Smooth muscle cell of the brain vasculature (primary cell): ENCODE measurements at regions not wholly inside any gene's neighbourhood (a gene's known extent, or its start where the extent isn't known, plus 50 kb on each side); places are given as distances from the start of the nearest gene placed in this dataset.

Experiments used
- DNase-seq: peaks from one replicate; pipeline ENCODE4 v3.0.0-alpha.2; 2012; ENCODE audit warnings: low read depth, low spot score

DNA sequence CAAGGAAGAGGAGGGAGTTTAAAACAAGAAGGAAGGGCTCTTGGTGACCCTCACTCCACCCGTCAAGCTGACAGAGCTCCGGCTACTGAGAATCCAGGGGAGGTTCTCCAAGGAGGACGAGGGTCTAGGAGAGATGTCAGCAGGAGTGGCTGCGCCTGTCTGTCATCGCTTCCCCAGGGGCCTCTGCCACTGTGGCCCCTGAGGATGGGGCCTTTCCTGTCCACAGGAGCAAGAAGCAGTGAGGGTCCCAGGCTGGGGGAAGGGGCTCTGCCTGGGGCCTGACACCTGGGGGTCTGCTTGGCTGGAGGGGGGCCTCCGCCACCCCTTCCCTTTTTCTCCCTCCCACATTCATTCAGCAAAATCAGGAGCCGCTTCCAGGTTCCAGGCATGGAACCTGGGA, 66.5 kb upstream of the TNRC6C start:
- no peak for DNase-seq

DNA sequence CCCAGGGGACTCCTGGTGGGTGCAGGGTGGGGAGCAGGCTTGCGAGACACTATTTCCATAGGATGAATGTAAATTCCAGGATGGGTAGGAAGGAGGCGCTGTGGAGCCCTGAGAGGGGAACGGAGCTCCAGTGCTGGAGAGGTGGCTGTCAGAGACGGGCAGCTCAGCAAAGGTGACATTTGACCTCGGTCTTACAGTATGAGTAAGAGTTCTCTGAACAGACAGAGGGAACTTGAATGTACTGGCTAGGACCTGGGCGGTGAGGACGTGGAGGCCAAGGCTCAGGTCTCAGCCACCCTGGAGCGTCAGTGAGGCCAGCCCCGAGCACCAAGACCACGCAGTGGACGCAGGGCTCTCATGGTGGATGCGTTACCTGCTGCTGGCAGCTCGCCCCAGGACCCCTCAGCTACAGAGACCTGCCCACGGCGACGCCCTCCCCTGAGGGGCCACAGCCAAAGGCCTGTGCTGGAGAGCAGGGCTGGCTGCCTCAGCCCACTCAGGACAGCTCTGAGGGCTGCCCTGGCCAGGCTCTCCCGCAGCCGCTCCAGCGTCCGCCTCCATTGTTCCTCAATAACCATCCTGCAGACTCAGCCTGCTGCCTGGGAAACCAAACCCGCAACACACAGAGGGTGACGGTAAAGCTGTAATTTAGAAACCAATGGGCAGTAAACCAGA, 65.9 kb upstream of the TNRC6C start:
- no peak for DNase-seq

DNA sequence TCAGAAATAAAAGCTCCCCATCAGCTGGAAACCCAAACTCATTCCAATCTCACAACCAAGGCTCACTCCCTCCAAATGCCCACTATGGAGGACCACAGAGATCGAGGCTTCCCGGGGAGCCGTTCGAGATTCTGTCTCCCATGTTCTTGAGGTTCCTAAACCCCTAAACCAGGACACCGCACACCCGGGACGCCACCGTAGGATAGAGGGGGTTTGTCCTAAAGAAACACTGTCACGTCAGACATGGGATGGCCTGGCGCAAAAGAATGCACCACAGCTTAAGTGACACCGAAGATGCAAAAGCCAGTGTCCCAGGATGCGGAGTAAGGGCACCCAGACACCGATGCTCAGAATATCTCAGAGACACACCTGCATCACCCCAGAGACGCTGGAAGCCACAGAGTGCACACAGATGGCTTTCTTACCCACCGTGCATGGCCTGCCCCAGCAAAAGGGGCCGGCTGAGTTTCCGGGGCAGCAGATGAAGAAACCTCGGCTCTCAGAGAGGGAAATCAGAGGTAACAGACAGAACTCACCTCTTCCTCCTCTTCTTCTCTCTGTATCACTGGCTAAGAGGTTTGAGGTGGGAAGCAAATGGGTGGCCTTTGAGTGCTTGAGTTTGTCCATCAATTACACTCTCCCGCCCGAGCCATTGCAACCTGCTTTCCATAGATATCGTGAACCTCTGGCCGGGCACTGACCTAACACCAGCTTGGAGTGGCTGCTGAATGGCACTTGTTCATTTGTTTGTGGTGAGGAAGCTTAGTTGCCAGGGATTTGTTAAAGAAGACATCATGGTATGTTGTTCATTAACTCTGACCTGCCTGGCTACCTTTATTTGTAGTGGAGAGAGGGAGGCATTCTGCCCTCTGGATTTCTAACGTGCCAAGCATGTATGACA, 65.1 kb upstream of the TNRC6C start:
- DNase-seq = no peak

DNA sequence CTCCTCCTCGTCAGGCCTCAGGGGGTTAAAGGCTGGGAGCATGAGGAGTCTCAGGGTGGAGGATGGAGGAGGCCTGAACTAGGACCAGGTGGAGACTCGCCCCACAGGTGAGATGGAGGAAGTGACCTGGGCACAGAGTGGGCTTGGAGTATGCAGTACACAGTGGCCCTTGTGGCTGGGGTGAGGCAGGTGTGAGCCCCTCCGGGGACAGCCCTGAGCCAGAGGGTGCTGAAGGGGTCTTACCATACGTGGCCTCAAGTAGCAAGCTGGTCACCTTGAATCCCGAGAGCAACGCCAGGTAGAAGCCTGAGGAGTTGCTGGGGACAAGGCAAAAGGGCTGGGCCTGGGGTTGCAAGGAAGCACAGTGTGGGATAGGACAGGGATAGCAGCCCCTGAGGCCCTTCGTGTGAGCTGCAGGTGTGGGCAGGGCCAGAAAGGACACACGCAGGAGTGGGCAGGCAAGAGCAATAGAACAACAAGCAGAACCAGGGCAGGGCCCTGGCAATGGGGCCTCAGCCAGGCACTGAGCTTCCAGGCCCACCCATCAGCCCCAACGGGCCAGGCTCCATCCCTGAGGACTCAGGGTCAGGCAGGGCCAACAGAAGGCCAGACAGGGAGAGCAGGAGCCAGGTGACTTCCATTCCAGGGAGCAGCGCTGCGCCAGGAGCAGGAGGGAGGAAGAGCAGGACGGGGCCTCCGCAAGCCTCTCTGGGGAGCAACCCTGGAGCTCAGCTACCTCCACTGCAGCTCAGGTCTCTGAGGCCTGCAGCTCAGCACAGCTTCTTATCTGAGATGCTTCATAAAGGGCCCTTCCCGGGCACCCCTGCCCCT, 64.2 kb upstream of the TNRC6C start:
- DNase-seq = no peak

DNA sequence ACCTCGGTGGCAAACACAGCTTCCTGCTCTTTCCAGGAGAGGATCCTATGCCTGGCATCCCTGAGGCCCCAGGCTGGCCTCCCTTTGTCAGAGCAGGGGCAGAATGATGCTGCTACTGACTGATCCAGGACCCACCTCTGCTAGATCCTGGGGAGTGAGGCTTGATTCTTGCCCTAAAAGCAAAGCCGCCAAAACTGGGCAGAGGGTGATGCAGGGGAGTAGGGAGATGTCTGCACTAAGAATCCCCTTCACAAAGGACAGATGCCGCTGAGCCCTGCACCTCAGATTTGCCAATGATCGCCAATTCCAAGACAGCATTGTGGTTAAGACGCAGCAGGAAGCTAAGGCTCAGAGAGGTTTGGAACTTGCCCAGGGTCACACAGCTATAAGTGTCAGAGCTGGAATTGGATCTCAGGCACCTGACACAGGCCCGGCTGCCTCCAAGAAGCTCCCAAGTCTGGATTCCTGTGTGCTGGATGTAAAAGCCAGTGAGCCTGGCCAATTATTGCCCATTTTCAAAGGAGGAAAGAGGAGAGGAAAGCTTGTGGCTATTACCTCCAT, 60.7 kb upstream of the TNRC6C start:
- no peak for DNase-seq

DNA sequence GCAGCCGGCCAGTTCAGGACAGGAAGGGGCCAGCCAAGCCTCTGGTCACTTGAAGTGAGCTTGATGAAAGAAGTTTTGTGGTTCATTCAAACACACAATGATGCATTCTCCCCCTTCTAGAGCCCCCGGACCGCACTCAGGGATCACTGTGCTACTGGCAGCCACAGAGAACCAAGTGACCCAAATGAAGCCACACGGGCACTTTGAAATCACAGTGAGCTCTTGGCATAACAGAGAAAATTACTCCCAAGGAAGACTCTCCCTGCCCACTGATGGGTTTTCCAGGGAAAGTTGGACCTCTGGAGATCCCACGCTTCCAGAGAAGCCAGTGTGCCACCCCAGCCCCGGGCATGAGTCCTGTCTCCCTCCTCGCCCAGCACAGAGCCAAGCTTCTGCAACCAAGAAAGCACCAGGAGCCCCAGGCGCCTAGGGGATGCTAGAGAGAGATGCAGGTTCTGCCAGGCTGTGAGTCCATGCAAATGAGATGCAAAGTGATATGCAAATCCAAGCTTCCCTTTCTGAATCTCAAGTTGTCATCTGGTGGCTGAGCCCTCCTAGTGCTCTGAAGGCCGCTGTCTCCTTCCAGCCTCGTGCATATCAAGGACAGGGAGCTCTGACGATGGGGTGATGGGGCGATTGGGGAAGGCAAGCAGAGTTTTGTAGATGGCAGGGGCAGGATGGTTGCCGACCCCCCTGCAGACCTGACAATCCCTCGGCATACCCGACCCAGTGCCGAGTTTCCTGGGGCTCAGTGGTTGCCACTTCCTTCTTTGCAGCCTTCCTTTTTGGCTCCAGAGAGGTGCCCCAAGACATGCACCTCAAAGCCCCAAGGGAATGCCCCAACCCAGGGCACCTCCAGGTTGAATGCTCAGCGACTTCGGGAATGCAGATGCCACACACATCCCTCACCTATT, 59.7 kb upstream of the TNRC6C start:
- no peak for DNase-seq

DNA sequence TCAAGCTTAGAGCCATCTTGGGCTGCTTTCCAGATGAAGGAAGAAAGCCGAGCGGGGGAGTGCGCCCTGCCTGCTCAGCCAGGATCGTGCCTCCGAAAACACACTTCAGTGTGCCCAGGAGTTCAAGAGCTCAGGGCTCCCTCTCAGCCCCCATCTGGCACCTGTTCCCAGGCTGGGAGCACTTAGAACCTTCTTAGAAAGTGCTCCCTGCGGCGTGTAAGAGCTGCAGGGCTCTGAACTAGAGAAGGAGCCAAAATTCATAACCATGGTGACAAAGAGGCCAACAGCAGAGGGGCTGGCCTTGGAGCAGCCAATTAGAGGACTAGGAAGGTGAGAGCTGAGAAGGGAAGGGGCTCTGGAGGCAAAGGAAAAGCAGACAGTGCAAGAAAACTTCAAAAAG, 59.0 kb upstream of the TNRC6C start:
- no peak for DNase-seq

DNA sequence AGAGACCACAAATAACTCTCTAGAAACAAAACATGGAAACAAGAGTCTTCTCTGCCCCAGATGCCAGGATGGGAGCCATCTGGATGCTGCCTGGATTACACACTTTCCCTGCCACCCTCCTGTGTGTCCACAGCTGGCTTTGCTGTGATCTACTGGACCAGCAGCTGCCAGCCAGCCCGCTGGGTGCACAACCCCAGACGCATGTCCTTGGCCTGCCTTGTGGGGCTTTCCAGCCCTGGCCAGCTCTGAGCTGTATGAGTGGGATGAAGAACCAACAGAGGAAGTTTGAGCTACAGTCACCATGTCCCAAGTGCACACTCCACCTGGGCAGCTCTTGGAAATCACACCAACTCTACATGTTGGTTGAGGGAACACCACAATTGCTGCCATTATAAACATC, 57.0 kb upstream of the TNRC6C start:
- no peak for DNase-seq

DNA sequence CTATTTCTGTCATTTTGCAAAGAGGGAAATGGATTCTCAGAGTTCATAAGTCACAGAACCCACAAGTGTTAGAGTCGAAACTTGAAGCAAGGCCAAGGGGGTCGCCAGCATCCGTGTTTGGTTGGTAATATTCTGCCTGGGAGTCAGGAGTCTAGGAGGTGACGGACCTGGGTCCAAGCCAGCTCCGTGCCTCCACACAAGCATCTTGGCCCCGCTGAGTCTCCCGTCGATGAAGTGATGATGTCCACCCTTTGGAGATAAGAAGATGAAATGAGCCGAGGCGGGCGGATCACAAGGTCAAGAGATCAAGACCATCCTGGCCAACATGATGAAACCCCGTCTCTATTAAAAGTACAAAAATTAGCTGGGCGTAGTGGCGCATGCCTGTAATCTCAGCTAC, 53.2 kb upstream of the TNRC6C start:
- DNase-seq = no peak

DNA sequence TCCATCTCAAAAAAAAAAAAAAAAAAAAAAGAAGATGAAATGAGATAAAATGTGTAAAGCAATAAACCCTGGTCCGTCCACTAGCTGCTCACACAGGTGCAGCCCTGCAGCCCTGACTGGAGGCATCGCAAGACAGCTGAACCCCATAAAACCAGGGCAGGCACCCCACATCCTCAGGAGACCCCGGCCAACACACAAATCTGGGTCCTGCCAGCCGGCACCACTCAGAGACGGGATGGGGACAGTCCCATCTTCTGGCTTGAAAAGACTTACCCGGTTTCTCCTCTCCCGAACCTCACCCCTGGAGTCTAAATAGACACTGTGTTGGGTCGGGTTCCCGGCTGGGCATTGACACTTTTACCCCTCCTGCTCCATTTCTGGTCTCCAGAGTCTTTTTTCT, 52.7 kb upstream of the TNRC6C start:
- no peak for DNase-seq

DNA sequence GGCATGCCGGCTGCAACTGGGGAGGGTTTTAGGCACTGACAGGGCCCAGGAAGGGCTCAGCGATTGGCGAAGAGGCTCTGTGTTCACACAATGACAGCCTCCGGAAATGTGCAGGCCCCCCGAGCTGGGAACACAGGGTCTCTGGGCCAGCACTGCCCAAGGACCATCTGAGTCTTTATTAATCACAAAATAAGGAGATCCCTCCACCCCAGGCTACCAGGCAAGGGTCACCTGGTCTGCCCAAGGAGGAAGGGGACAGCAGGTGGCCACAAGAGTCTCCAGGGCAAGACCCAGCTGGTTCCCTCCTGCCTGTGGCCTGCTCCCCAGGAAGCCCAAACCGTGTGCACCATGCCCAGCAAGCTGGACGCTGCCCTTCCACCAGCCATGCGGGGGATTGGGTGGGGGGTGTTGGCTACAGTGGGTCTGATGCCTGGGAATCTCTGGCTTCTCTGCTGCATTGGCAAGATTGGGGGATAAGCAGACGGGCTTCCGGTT, 52.1 kb upstream of the TNRC6C start:
- DNase-seq = no peak

DNA sequence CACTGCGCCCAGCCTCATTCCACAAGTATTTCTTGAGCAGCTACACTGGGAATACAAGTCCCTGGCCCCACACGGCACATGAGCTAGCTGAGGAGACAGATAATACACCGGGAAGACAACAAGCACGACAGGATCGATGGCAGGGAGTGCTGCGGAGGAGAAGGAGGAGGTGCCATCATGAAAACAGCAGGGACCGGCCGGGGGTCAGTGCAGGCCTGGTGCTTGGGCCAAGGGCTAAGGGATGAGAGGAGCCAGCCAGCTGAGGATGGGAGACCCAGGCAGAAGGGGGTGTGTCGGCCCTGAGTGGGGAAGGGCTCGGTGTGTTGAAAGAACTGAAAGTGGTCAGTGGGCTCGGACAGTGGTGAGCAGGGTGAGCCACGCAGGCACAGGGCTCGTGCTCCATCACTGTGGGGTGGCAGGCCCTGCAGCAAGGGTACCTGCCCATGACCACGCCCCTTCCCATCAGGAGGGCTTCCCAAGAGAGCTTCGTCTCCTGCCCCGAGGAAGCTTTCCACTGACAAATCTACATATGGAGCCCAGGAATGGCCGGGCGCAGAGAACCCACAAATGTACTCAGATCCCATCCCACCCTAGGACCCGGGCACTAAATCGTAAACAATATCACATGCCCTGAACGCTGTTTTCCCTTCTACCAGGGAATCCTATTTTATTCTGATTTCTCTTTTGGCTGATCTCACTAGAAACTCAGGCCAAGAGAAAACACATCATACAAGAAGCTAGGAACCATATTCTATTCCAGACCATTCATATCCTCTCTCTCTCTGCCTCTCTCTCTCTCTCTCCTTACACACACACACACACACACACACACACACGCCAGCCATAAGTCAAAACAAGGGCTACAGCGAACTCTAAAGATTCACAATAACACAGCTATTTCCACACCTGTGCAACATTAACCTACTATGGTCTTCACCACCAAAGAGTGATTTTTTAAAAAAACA, 50.7 kb upstream of the TNRC6C start:
- no peak for DNase-seq

DNA sequence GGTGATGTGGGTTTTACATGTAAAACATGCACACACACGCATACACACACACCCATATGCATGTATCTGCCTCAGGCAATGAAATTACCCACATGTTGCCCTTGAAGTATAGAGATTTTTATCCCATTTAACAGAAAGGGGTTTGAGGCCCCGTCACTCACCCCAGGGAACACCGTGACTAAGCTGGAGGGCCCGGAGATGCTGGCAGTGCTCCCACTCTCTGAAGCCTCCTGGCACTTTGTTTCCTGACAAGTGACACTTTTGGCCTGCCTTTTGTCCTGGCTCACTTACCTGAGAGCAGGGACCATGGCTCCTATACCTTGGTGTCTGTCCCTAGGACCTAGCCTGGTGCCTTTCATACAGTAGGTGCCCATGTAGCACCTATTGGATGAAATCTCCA, 50.0 kb upstream of the TNRC6C start:
- DNase-seq = no peak
